Erythroblast (primary cell): ENCODE measurements at regions not wholly inside any gene's neighbourhood (a gene's known extent, or its start where the extent isn't known, plus 50 kb on each side); places are given as distances from the start of the nearest gene placed in this dataset.

Experiments
- GATA1 ChIP-seq: IDR thresholded peaks from 2 replicates; pipeline ENCODE4 v1.6.1; 2011; ENCODE audit warnings: low read depth, mild to moderate bottlenecking, control low read depth, low read length, moderate library complexity
- POLR2A ChIP-seq: IDR thresholded peaks from 2 replicates; pipeline ENCODE4 v1.6.1; 2011; ENCODE audit warnings: mild to moderate bottlenecking, low read length

GRCh38 chr3:135366816-135367215 lies 571.8 kb downstream of the EPHB1 start:
- TF ChIP-seq POLR2A: no peak
- TF ChIP-seq GATA1: no peak
